ENCODE measurements at regions not wholly inside any gene's neighbourhood (a gene's known extent, or its start where the extent isn't known, plus 50 kb on each side); places are given as distances from the start of the nearest gene placed in this dataset.

GRCh38 chr7:142331941-142332340 lies 74.1 kb upstream of the PRSS58 start:
- no peak for DNase-seq (ENCODE audit: low read depth)

- no peak for DNase-seq (ENCODE audit: low read depth)
These were observed 71.4 kb upstream of the PRSS58 start for GRCh38 chr7:142329062-142329790.

GRCh38 chr7:142328551-142328950 lies 70.7 kb upstream of the PRSS58 start:
- no peak for DNase-seq (ENCODE audit: low read depth)

- DNase-seq (ENCODE audit: low read depth): no peak
These were observed 70.0 kb upstream of the PRSS58 start for GRCh38 chr7:142327628-142328405.

GRCh38 chr7:142323706-142324105 lies 65.8 kb upstream of the PRSS58 start:
- no peak for DNase-seq (ENCODE audit: low read depth)

GRCh38 chr7:142321391-142321790 lies 63.5 kb upstream of the PRSS58 start:
- DNase-seq (ENCODE audit: low read depth): no peak

GRCh38 chr7:142320883-142321282 lies 63.0 kb upstream of the PRSS58 start:
- DNase-seq (ENCODE audit: low read depth): no peak

- DNase-seq (ENCODE audit: low read depth): no peak
These were observed 62.1 kb upstream of the PRSS58 start for GRCh38 chr7:142319970-142320369.

GRCh38 chr7:142314281-142314680 lies 56.4 kb upstream of the PRSS58 start:
- DNase-seq (ENCODE audit: low read depth): no peak

GRCh38 chr7:142313528-142313927 lies 55.7 kb upstream of the PRSS58 start:
- no peak for DNase-seq (ENCODE audit: low read depth)

GRCh38 chr7:142311876-142312275 lies 54.0 kb upstream of the PRSS58 start:
- no peak for DNase-seq (ENCODE audit: low read depth)

- no peak for DNase-seq (ENCODE audit: low read depth)
These were observed 51.1 kb upstream of the PRSS58 start for GRCh38 chr7:142308918-142309317.

- no peak for DNase-seq (ENCODE audit: low read depth)
These were observed 50.5 kb upstream of the PRSS58 start for GRCh38 chr7:142308326-142308725.

Measured in stromal cell of bone marrow (primary cell).